T-helper 2 cell treated with Interferon-gamma antibody and Interleukin-4, amounts not matched to agents 5 μg/mL and 100 μg/mL, for 36 hours (primary cell): ENCODE measurements at regions not wholly inside any gene's neighbourhood (a gene's known extent, or its start where the extent isn't known, plus 50 kb on each side); places are given as distances from the start of the nearest gene placed in this dataset.
"Not testable (repeated sequence)": the region's sequence is repeated elsewhere in the genome, so short reads cannot be mapped to it uniquely, and the experiment has no call there.

ENCODE experiments used
- DNase-seq: peaks from one replicate; pipeline ENCODE4 v3.0.0; 2021; ENCODE audit warnings: low spot score
- H3K27ac Mint-ChIP-seq: one replicate; pipeline ENCODE4 v1.8.0; 2021; ENCODE audit warnings: mild to moderate bottlenecking, mixed read lengths
- H3K27me3 Mint-ChIP-seq: one replicate; pipeline ENCODE4 v1.8.0; 2021; ENCODE audit warnings: low read depth, mixed read lengths
- H3K36me3 Mint-ChIP-seq: one replicate; pipeline ENCODE4 v1.8.0; 2021; ENCODE audit warnings: low read depth, mixed read lengths
- H3K4me1 Mint-ChIP-seq: one replicate; pipeline ENCODE4 v1.8.0; 2021; ENCODE audit warnings: low read depth, mixed read lengths
- H3K4me3 Mint-ChIP-seq: one replicate; pipeline ENCODE4 v1.8.0; 2022; ENCODE audit warnings: mild to moderate bottlenecking, moderate library complexity, mixed read lengths
- H3K9me3 Mint-ChIP-seq: one replicate; pipeline ENCODE4 v1.8.0; 2021; ENCODE audit warnings: mixed read lengths

DNA sequence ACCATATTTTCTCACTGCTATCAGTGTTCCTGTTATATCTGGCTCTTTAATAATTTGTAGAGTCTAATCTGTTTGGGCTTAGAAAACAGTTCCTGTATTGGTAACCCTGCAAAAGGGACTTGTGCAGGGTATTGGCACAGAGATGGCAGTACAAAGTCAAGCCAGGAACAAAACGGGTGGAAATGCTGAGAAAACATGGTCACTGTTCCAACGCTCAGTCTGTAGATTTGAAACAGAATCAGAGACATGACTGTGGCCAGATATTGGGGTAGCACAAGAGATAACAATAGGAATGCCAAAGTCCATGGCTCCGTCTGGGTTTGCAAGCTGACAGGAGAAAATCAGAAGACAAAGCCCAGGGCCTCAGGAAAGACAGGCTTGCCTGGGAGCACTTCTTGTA, 290.7 kb upstream of the PDE3A start:
- Mint-ChIP-seq H3K36me3 (no peaks in the 10 kb centered on the region), H3K9me3 (peaks cover 16% of the 10 kb centered on the region), H3K27me3 (no peaks in the 10 kb centered on the region), H3K4me3 (no peak overlapping the region), H3K27ac (no peak overlapping the region), H3K4me1 (no peaks in the 10 kb centered on the region)
- DNase-seq, result no peak

DNA sequence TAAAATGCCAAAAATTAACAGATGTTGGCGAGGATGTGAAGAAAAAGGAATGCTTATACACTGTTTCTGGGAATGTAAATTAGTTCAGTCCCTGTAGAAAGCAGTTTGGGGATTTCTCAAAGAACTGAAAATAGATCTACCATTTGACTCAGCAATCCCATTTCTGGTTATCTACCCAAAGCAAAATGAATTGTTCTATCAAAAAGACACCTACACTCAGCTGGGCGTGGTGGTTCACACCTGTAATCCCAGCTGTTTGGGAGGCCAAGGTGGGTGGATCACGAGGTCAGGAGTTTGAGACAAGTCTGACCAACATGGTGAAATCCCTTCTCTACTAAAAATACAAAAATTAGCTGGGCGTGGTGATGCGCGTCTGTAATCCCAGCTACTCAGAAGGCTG, 279.3 kb upstream of the PDE3A start:
- no peaks in the 10 kb centered on the region for H3K4me1 Mint-ChIP-seq
- H3K4me3 Mint-ChIP-seq, result no peak overlapping the region
- DNase-seq, result no peak
- H3K36me3 Mint-ChIP-seq, result no peaks in the 10 kb centered on the region
- no peak overlapping the region for H3K27ac Mint-ChIP-seq
- H3K27me3 Mint-ChIP-seq, result no peaks in the 10 kb centered on the region
- H3K9me3 Mint-ChIP-seq, result peaks cover 6% of the 10 kb centered on the region

DNA sequence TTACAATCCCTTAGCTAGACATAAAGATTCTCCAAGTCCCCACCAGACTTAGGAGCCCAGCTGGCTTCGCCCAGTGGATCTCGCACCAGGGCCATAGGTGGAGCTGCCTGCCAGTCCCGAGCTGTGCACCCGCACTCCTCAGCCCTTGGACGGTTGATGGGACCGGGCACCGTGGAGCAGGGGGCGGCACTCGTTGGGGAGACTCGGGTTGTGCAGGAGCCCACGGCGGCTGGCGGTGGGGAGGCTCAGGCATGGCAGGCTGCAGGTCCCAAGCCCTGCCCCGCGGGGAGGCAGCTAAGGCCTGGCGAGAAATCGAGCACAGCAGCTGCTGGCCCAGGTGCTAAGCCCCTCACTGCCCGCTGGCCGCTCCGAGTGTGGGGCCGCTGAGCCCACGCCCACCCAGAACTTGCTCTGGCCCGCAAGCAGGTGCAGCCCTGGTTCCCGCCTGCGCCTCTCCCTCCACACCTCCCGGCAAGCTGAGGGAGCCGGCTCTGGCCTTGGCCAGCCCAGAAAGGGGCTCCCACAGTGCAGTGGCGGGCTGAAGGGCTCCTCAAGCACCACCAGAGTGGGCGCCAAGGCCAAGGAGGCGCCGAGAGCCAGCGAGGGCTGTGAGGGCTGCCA, 275.0 kb upstream of the PDE3A start:
- H3K27ac Mint-ChIP-seq, DNase-seq, H3K4me3 Mint-ChIP-seq, H3K4me1 Mint-ChIP-seq, H3K27me3 Mint-ChIP-seq, H3K36me3 Mint-ChIP-seq, H3K9me3 Mint-ChIP-seq: not testable (repeated sequence)

DNA sequence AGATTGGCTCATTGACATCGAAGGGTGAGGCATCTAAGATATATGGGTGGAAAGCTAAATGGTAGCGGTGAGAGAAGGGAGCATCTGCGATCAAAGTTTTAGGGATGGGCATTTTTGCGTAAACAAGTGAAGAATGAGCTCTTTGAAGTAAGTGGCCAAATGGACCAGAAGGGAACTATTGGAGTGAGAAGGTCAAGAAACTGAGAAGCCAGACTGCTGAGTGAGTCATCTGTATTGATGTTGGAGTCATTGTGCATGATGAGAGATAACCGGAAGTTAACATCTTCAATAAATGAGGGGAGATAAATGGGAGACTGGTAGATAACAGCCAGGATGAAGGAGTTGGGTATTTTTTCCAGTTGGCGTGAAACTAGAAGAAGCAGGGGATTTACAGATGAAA, 271.9 kb upstream of the PDE3A start:
- H3K4me3 Mint-ChIP-seq, result no peak overlapping the region
- no peaks in the 10 kb centered on the region for H3K4me1 Mint-ChIP-seq
- H3K27me3 Mint-ChIP-seq, result no peaks in the 10 kb centered on the region
- H3K36me3 Mint-ChIP-seq, result no peaks in the 10 kb centered on the region
- H3K9me3 Mint-ChIP-seq, result no peaks in the 10 kb centered on the region
- H3K27ac Mint-ChIP-seq, result no peak overlapping the region
- DNase-seq, result no peak

DNA sequence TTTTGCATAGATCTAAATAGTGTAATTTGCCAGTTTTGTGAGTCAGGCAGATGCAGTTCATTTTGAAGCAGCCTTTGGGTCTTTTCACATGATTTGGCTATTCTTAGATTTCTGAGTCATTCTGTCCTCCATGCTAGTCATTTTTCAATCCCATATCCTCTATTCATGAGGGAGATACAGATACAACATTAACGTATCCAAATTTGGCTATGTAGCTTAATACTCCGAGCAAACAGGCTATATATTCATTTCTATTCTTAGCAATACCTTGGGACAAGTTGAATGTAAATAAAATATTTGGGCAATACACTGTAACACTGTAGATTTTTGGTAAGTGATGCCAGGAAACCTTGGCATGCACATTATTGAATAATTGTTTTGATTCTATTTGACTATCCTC, 270.7 kb upstream of the PDE3A start:
- Mint-ChIP-seq H3K27ac (no peak overlapping the region), H3K4me1 (no peaks in the 10 kb centered on the region), H3K4me3 (no peak overlapping the region), H3K9me3 (no peaks in the 10 kb centered on the region), H3K36me3 (no peaks in the 10 kb centered on the region), H3K27me3 (no peaks in the 10 kb centered on the region)
- no peak for DNase-seq

DNA sequence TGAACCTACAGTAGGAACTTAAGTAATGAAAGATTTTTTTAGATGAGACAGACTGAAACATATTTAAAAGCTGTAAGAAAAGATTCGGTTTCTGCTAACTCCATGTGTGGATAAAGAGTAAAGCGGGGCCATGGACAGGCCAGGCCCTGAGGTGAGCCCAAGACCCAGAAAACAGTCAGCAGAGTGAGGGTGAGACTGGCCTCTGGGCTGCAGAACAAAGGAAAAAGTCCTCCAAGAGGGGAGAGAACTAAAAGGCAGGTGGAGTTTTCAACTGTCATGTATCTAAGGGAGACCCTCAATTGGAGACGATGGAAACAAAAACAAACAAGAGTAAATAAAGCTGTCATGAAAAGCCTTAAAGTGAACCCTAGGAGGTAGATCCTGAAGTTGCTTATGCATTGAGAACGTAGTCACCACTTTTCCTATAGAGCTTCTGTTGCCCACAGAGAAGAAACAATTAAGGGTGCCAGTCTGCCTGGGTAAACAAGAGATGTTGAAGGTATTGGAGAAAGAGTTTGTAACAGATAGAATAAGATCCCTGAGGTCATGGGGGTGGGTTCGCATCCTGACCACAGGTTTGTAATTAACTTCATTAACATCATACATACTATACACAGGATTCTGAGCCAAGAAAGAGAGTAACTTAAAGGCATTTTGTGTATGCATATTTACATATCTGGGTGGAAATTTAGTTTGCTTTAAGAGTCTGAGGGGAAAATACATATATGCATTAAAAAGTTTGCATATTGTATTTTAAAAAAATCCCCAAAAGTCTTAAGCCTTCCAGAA, 268.7 kb upstream of the PDE3A start:
- Mint-ChIP-seq H3K27ac (no peak overlapping the region), H3K36me3 (no peaks in the 10 kb centered on the region), H3K27me3 (no peaks in the 10 kb centered on the region), H3K4me1 (no peaks in the 10 kb centered on the region), H3K9me3 (no peaks in the 10 kb centered on the region), H3K4me3 (no peak overlapping the region)
- DNase-seq, result no peak

DNA sequence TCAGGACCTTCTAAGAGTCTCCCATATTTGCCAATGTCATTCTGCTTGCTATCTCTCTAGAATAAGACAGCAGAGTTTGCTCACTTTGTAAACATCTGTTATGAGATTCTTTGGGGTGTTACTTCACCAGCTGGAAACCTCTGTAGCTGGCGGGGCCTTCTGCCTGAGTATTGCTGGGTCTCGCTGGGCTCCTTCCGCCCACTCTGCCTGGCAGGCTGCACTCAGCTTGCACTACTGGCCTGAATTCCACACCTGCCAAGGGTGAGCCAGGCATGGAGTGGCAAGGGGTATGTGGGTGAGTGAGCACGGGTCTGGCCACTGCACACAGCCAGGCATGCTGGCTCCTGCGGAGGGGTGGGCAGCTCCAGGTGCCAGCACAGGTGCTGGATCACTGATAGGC, 267.3 kb upstream of the PDE3A start:
- no peaks in the 10 kb centered on the region for H3K9me3 Mint-ChIP-seq
- no peak overlapping the region for H3K4me3 Mint-ChIP-seq
- H3K27me3 Mint-ChIP-seq, result no peaks in the 10 kb centered on the region
- H3K36me3 Mint-ChIP-seq, result no peaks in the 10 kb centered on the region
- no peak for DNase-seq
- no peaks in the 10 kb centered on the region for H3K4me1 Mint-ChIP-seq
- no peak overlapping the region for H3K27ac Mint-ChIP-seq

DNA sequence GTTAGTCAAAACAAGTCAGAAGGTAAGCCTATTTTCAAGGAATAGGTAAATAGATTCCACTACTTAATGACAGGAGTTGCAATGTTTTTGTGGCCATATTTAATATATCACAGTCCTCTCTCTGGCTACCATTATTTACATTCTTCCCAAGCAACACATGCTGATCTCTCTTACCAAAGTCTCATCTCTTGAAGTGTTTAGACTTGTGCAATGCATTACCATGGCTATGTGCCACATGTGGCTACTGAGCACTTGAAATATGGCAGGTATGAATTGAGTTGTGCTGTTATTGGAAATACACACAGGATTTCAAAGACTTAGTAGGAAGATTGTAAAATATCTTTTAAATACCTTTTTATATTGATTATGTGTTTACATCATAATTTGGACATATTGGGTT, 262.4 kb upstream of the PDE3A start:
- no peaks in the 10 kb centered on the region for H3K36me3 Mint-ChIP-seq
- DNase-seq, result no peak
- H3K27ac Mint-ChIP-seq, result no peak overlapping the region
- no peaks in the 10 kb centered on the region for H3K4me1 Mint-ChIP-seq
- H3K4me3 Mint-ChIP-seq, result no peak overlapping the region
- H3K9me3 Mint-ChIP-seq, result peaks cover 12% of the 10 kb centered on the region
- H3K27me3 Mint-ChIP-seq, result no peaks in the 10 kb centered on the region

DNA sequence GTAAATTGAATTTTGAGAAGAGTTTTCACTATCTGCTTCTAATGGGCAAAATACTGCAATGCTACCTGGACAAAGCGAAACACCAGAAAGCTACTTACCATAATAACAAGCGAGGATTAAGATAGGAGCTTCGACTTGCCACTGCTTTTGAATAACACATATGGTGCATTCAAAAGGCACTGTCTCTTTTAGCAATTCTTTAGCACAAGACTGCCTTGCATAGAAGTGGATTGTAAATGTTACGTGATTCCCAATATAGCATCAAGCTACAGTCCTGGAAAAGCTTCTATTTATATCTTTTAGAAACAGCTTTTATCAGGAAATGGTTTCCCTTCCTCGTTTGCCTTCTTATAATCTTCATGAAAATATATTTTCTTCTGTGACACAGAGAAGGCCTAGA, 258.7 kb upstream of the PDE3A start:
- no peak overlapping the region for H3K27ac Mint-ChIP-seq
- peaks cover 27% of the 10 kb centered on the region for H3K9me3 Mint-ChIP-seq
- H3K4me3 Mint-ChIP-seq, result no peak overlapping the region
- no peak for DNase-seq
- no peaks in the 10 kb centered on the region for H3K36me3 Mint-ChIP-seq
- no peaks in the 10 kb centered on the region for H3K27me3 Mint-ChIP-seq
- H3K4me1 Mint-ChIP-seq, result no peaks in the 10 kb centered on the region

DNA sequence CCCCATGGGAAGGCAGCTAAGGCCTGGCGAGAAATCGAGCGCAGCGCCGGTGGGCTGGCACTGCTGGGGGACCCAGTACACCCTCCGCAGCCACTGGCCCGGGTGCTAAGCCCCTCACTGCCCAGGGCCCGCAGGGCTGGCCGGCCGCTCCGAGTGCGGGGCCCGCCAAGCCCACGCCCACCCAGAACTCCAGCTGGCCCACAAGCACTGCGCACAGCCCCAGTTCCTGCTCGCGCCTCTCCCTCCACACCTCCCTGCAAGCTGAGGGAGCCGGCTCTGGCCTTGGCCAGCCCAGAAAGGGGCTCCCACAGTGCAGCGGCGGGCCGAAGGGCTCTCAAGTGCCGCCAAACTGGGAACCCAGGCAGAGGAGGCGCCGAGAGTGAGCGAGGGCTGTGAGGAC, 253.0 kb upstream of the PDE3A start:
- not testable (repeated sequence) for H3K27ac Mint-ChIP-seq, H3K27me3 Mint-ChIP-seq, H3K36me3 Mint-ChIP-seq, H3K4me3 Mint-ChIP-seq, DNase-seq, H3K4me1 Mint-ChIP-seq
- H3K9me3 Mint-ChIP-seq, result peaks cover 29% of the 10 kb centered on the region

DNA sequence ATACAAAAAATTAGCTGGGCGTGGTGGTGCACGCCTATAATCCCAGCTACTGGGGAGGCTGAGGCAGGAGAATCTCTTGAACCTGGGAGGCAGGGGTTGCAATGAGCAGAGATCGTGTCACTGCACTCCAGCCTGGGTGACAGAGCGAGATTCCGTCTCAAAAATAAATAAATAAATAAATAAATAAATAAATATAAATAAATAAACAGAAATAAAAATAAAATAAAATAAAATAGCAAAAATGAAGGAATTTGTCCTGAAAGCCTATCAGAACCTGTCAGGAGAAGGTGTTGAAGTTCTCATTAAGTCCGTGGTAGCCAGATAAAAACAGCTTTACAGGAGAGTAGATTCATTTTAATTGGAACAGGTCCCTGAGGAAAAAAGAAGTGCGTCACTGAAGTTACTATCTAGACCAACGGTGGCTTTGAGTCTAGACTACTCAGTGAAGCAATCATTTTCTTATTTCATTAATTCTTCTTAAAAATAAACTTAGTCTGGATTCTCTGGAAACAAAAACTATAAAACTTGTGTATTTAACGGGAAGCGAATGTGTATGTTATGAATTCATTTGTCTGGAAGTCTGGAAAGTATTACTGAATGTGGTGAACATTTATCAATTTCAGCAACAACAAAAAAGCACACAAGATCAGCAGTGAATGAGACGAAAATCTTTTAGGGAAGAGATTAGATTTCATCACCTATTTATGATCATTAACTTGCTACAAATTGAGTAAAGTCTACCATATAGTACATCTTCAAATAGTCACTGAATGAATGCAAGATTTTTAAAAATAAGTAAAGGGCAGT, 248.5 kb upstream of the PDE3A start:
- no peak overlapping the region for H3K4me3 Mint-ChIP-seq
- H3K27me3 Mint-ChIP-seq, result no peaks in the 10 kb centered on the region

DNA sequence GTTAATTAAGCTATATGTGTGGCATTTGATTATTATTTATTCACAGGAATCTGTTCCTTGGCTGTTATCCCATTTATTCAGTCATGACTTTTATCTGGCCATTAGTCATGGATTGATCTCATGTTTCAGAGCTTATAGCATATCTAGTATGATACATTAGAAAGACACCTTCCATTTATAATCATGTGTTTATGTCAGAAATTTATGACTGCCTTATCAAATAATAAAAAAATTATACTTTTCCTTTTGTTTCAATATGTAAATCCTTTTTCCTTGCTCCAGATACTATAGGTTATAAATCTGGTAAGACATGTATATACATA, 248.0 kb upstream of the PDE3A start:
- H3K36me3 Mint-ChIP-seq, result no peaks in the 10 kb centered on the region
- no peaks in the 10 kb centered on the region for H3K27me3 Mint-ChIP-seq
- no peak for DNase-seq
- H3K4me1 Mint-ChIP-seq, result no peaks in the 10 kb centered on the region
- no peak overlapping the region for H3K4me3 Mint-ChIP-seq
- H3K27ac Mint-ChIP-seq, result no peak overlapping the region
- H3K9me3 Mint-ChIP-seq, result peaks cover 11% of the 10 kb centered on the region

More for the DNA sequence above, 248.5 kb upstream of the PDE3A start:
- Mint-ChIP-seq H3K4me1 (no peaks in the 10 kb centered on the region), H3K36me3 (no peaks in the 10 kb centered on the region), H3K27ac (no peak overlapping the region), H3K9me3 (peaks cover 11% of the 10 kb centered on the region)
- DNase-seq, result no peak

DNA sequence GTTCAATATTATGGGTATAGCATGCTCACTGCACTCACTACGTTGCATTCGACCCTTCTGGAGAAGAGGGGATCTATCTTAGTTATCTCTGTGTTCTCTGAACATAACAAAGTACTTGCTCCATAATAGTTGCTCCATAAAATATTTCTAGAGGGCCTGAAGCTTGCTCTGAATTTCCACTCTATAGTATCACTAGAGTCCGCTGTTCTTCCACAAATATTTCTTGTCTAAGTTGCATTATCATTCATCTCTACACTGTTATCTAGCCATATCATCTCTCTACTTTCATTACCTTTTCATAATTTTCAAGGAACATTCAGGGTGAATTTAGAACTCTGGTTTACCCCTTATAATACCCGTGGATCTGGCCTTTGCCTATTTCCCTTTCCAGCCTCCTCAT, 246.1 kb upstream of the PDE3A start:
- H3K27ac Mint-ChIP-seq, result no peak overlapping the region
- H3K36me3 Mint-ChIP-seq, result no peaks in the 10 kb centered on the region
- DNase-seq, result no peak
- no peaks in the 10 kb centered on the region for H3K9me3 Mint-ChIP-seq
- no peaks in the 10 kb centered on the region for H3K4me1 Mint-ChIP-seq
- no peak overlapping the region for H3K4me3 Mint-ChIP-seq
- no peaks in the 10 kb centered on the region for H3K27me3 Mint-ChIP-seq

DNA sequence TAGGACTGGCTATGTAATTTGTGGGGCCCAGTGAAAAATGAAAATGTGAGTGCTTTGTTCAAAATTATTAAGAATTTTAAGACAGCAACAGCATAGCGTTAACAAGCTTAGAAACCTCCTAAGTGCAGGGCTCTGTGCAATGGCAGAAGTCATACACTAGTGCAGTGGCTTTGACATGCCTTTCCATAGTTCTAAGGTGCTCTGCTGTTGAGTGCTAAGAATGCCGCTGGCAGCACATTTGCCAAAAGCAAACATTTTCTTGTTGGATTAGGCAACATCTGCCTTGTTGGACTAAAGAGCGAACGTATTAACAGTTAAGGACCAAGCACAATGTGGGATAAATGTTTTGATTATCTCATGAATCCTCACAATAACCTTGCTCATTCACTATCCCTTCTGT, 244.9 kb upstream of the PDE3A start:
- Mint-ChIP-seq H3K27me3 (no peaks in the 10 kb centered on the region), H3K4me1 (no peaks in the 10 kb centered on the region), H3K9me3 (no peaks in the 10 kb centered on the region), H3K36me3 (no peaks in the 10 kb centered on the region), H3K4me3 (no peak overlapping the region), H3K27ac (no peak overlapping the region)
- DNase-seq, result no peak
